MM.1S (cell line): ENCODE measurements at regions not wholly inside any gene's neighbourhood (a gene's known extent, or its start where the extent isn't known, plus 50 kb on each side); places are given as distances from the start of the nearest gene placed in this dataset.

ENCODE experiments used
- DNase-seq: peaks from one replicate; pipeline ENCODE4 v3.0.0-alpha.2; 2015
- H2AFZ ChIP-seq: fragments of 300-600 bp; sonication (generic); 2 replicates; pipeline ENCODE4 v1.6.0; 2016; ENCODE audit warnings: antibody characterized with exemption, low read length
- H3F3A ChIP-seq: fragments of 300-600 bp; sonication (generic); 2 replicates; pipeline ENCODE4 v1.6.1; 2016; ENCODE audit warnings: mild to moderate bottlenecking, antibody characterized with exemption, low read length, moderate library complexity, mixed read lengths; ENCODE audit not compliant: insufficient read depth
- H3K27ac ChIP-seq: fragments of 300-600 bp; sonication (generic); 2 replicates; pipeline ENCODE4 v1.5.1; 2016; ENCODE audit warnings: mild to moderate bottlenecking, low read length
- H3K27me3 ChIP-seq: fragments of 300-600 bp; sonication (generic); replicated peaks from 2 replicates; pipeline ENCODE4 v1.6.0; 2016; ENCODE audit warnings: low read length; ENCODE audit not compliant: insufficient read depth
- H3K36me3 ChIP-seq: fragments of 300-600 bp; sonication (generic); replicated peaks from 2 replicates; pipeline ENCODE4 v1.6.1; 2016; ENCODE audit warnings: mild to moderate bottlenecking, low read length, mixed read lengths; ENCODE audit not compliant: insufficient read depth
- H3K4me1 ChIP-seq: fragments of 300-600 bp; sonication (generic); 2 replicates; pipeline ENCODE4 v1.6.1; 2016; ENCODE audit warnings: low read length, mixed read lengths
- H3K4me2 ChIP-seq: fragments of 300-600 bp; sonication (generic); 2 replicates; pipeline ENCODE4 v1.6.0; 2016; ENCODE audit warnings: low read depth, low read length
- H3K4me3 ChIP-seq: fragments of 300-600 bp; sonication (generic); 2 replicates; pipeline ENCODE4 v1.5.1; 2016; ENCODE audit warnings: low read length, mixed read lengths
- H3K79me2 ChIP-seq: fragments of 300-600 bp; sonication (generic); 2 replicates; pipeline ENCODE4 v1.6.1; 2016; ENCODE audit warnings: mixed run types, low read length, mixed read lengths
- H3K9ac ChIP-seq: fragments of 300-600 bp; sonication (generic); 2 replicates; pipeline ENCODE4 v1.6.1; 2016; ENCODE audit warnings: low read length, mixed read lengths
- H3K9me2 ChIP-seq: fragments of 300-600 bp; sonication (generic); replicated peaks from 2 replicates; pipeline ENCODE4 v1.6.1; 2016; ENCODE audit warnings: mild to moderate bottlenecking, low read length, mixed read lengths; ENCODE audit not compliant: insufficient read depth
- H3K9me3 ChIP-seq: fragments of 300-600 bp; sonication (generic); replicated peaks from 2 replicates; pipeline ENCODE4 v1.6.1; 2016; ENCODE audit warnings: mild to moderate bottlenecking, low read length, mixed read lengths; ENCODE audit not compliant: insufficient read depth
- H4K20me1 ChIP-seq: fragments of 300-600 bp; sonication (generic); 2 replicates; pipeline ENCODE4 v1.6.1; 2016; ENCODE audit warnings: mild to moderate bottlenecking, low read length, moderate library complexity, mixed read lengths; ENCODE audit not compliant: insufficient read depth
- EZH2 ChIP-seq: fragments of 300-600 bp; sonication (generic); optimal IDR thresholded peaks from 2 replicates; pipeline ENCODE3; 2017; ENCODE audit warnings: low read depth, mild to moderate bottlenecking, antibody characterized with exemption, low read length, mixed read lengths
- EZH2phosphoT487 ChIP-seq: fragments of 300-600 bp; sonication (generic); IDR thresholded peaks from 2 replicates; pipeline ENCODE4 v1.6.1; 2018; ENCODE audit warnings: antibody characterized with exemption, low read length
- TF ChIP-seq, protein P1 (sequence below): fragments of 300-600 bp; sonication (generic); IDR thresholded peaks from 2 replicates; pipeline ENCODE4 v1.5.1; 2016; ENCODE audit warnings: antibody characterized with exemption, low read length, mixed read lengths

DNA sequence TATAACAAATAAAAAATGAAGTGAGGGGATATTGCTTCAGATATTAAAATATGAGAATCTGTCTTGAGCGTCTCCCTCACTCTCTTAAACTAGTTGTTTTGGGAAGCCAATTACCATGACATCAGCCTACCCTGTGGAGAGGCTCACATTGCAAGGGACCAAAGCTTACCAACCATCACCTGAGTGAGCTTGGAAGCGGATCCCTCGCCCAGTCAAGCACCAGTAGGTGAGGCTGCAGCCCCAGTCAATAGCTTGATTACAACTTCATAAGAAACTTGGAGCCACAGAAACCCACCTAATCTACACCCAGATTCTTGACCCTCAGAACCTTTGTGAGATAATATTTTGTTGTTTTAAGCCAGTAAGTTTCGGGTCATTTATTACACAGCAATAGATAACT is 206.2 kb downstream of the CEMIP2 start:
- TF ChIP-seq, protein P1, sequence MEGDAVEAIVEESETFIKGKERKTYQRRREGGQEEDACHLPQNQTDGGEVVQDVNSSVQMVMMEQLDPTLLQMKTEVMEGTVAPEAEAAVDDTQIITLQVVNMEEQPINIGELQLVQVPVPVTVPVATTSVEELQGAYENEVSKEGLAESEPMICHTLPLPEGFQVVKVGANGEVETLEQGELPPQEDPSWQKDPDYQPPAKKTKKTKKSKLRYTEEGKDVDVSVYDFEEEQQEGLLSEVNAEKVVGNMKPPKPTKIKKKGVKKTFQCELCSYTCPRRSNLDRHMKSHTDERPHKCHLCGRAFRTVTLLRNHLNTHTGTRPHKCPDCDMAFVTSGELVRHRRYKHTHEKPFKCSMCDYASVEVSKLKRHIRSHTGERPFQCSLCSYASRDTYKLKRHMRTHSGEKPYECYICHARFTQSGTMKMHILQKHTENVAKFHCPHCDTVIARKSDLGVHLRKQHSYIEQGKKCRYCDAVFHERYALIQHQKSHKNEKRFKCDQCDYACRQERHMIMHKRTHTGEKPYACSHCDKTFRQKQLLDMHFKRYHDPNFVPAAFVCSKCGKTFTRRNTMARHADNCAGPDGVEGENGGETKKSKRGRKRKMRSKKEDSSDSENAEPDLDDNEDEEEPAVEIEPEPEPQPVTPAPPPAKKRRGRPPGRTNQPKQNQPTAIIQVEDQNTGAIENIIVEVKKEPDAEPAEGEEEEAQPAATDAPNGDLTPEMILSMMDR, result no peak
- TF ChIP-seq EZH2 (no peak), EZH2phosphoT487 (no peak)
- no peaks in the 10 kb centered on the region for H3K4me1 ChIP-seq
- no peak for DNase-seq
- H3K9ac ChIP-seq, result no peak overlapping the region
- H3K27ac ChIP-seq, result no peak overlapping the region
- no peak overlapping the region for H3K4me3 ChIP-seq
- no peaks in the 10 kb centered on the region for H3K27me3 ChIP-seq
- H3K9me2 ChIP-seq, result no peaks in the 10 kb centered on the region
- no peak overlapping the region for H3K4me2 ChIP-seq
- H3K36me3 ChIP-seq, result no peaks in the 10 kb centered on the region
- H3K9me3 ChIP-seq, result no peaks in the 10 kb centered on the region
- H2AFZ ChIP-seq, result no peak overlapping the region
- H3K79me2 ChIP-seq, result no peaks in the 10 kb centered on the region
- no peaks in the 10 kb centered on the region for H4K20me1 ChIP-seq
- no peaks in the 10 kb centered on the region for H3F3A ChIP-seq

DNA sequence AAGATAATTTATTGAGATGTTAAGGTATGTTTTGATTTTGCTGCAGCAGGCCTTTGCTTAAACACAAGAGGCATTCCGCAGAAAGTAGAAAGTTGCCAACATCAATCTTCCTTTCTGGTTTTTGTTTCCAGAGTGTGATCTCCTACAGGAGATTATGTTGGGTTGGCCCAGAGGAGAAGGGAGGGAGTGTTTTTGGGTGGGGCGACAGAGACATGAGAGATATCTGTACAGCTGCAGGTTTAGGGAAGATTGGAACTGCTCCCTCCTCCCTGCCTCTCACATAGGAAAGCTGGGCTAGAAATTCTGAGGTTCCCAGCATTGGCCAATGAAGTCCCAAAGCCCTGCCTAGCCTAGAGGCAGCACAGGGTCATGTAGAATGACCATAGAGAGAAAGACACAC is 211.0 kb downstream of the CEMIP2 start:
- no peaks in the 10 kb centered on the region for H4K20me1 ChIP-seq
- no peaks in the 10 kb centered on the region for H3K4me1 ChIP-seq
- H3K79me2 ChIP-seq, result no peaks in the 10 kb centered on the region
- no peak overlapping the region for H3K27ac ChIP-seq
- no peaks in the 10 kb centered on the region for H3F3A ChIP-seq
- no peaks in the 10 kb centered on the region for H3K9me2 ChIP-seq
- no peaks in the 10 kb centered on the region for H3K27me3 ChIP-seq
- TF ChIP-seq EZH2phosphoT487 (no peak), EZH2 (no peak)
- TF ChIP-seq, protein P1, result no peak
- no peaks in the 10 kb centered on the region for H3K36me3 ChIP-seq
- H3K9me3 ChIP-seq, result no peaks in the 10 kb centered on the region
- H3K9ac ChIP-seq, result no peak overlapping the region
- no peak overlapping the region for H2AFZ ChIP-seq
- no peak for DNase-seq
- H3K4me2 ChIP-seq, result no peak overlapping the region
- H3K4me3 ChIP-seq, result no peak overlapping the region

DNA sequence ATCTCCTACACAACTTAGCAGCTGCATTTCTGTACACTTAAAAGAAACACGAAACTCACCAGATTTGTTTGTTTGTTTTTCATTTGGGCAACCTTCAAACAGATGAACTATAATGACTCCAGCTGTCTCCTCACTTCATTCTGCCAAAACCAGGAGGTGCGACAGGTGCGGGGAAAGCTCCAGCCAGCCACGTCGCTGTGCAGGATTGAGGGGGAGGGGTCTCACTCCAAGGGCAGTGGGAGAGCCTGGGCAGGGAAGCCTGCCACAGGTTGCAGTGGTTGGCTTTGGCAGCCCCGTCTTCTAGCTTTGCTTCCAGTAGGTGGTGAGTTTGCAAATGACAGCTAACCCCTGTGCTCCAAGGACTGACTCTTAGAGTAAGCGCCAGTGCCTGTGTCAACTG is 215.8 kb downstream of the CEMIP2 start:
- TF ChIP-seq EZH2phosphoT487 (no peak), EZH2 (no peak)
- TF ChIP-seq, protein P1, result no peak
- no peaks in the 10 kb centered on the region for H3K9me2 ChIP-seq
- DNase-seq, result no peak

More for the DNA sequence above, 215.8 kb downstream of the CEMIP2 start:
- Histone ChIP-seq H3K9ac (no peak overlapping the region), H3K4me2 (no peak overlapping the region), H4K20me1 (no peaks in the 10 kb centered on the region), H3K27ac (no peak overlapping the region), H3K4me3 (no peak overlapping the region), H3K27me3 (no peaks in the 10 kb centered on the region), H3K36me3 (no peaks in the 10 kb centered on the region), H3K79me2 (no peaks in the 10 kb centered on the region), H3K4me1 (no peaks in the 10 kb centered on the region), H3F3A (no peaks in the 10 kb centered on the region), H3K9me3 (no peaks in the 10 kb centered on the region), H2AFZ (no peak overlapping the region)
